ENCODE measurements at regions not wholly inside any gene's neighbourhood (a gene's known extent, or its start where the extent isn't known, plus 50 kb on each side); places are given as distances from the start of the nearest gene placed in this dataset.

- no peak for TF ChIP-seq CTCF (IDR thresholded peaks at IDR 0.05; ENCODE audit: low read length, missing control alignments)
- no peak overlapping the region for H3K4me3 ChIP-seq (replicated peaks; ENCODE audit: low read depth, low read length)
- DNase-seq (ENCODE audit: low read depth), result peak; percentile 16
These were observed 762.6 kb upstream of the SEMA6A start for GRCh38 chr5:117337064-117337749.

- DNase-seq (ENCODE audit: low read depth), result no peak
- no peak overlapping the region for H3K4me3 ChIP-seq (replicated peaks; ENCODE audit: low read depth, low read length)
- TF ChIP-seq CTCF (IDR thresholded peaks at IDR 0.05; ENCODE audit: low read length, missing control alignments), result no peak
These were observed 761.6 kb upstream of the SEMA6A start for GRCh38 chr5:117336208-117336607.

- no peak for DNase-seq (ENCODE audit: low read depth)
- TF ChIP-seq CTCF (IDR thresholded peaks at IDR 0.05; ENCODE audit: low read length, missing control alignments), result no peak
- no peak overlapping the region for H3K4me3 ChIP-seq (replicated peaks; ENCODE audit: low read depth, low read length)
These were observed 758.4 kb upstream of the SEMA6A start for GRCh38 chr5:117333011-117333410.

GRCh38 chr5:117332341-117332740, 757.7 kb upstream of the SEMA6A start:
- TF ChIP-seq CTCF (IDR thresholded peaks at IDR 0.05; ENCODE audit: low read length, missing control alignments), result no peak
- DNase-seq (ENCODE audit: low read depth), result no peak
- no peak overlapping the region for H3K4me3 ChIP-seq (replicated peaks; ENCODE audit: low read depth, low read length)

GRCh38 chr5:117327511-117327910, 752.9 kb upstream of the SEMA6A start:
- no peak overlapping the region for H3K4me3 ChIP-seq (replicated peaks; ENCODE audit: low read depth, low read length)
- DNase-seq (ENCODE audit: low read depth), result no peak
- no peak for TF ChIP-seq CTCF (IDR thresholded peaks at IDR 0.05; ENCODE audit: low read length, missing control alignments)

- H3K4me3 ChIP-seq (replicated peaks; ENCODE audit: low read depth, low read length), result no peak overlapping the region
- TF ChIP-seq CTCF (IDR thresholded peaks at IDR 0.05; ENCODE audit: low read length, missing control alignments), result no peak
- DNase-seq (ENCODE audit: low read depth), result no peak
These were observed 752.4 kb upstream of the SEMA6A start for GRCh38 chr5:117326997-117327396.

- no peak overlapping the region for H3K4me3 ChIP-seq (replicated peaks; ENCODE audit: low read depth, low read length)
- no peak for TF ChIP-seq CTCF (IDR thresholded peaks at IDR 0.05; ENCODE audit: low read length, missing control alignments)
- DNase-seq (ENCODE audit: low read depth), result no peak
These were observed 743.9 kb upstream of the SEMA6A start for GRCh38 chr5:117318528-117318927.
